GM12878 (cell line): ENCODE measurements at regions not wholly inside any gene's neighbourhood (a gene's known extent, or its start where the extent isn't known, plus 50 kb on each side); places are given as distances from the start of the nearest gene placed in this dataset.

Source experiments
- ATAC-seq: fragments of 200-7000 bp; cut with Tn5 transposase; 3 replicates; pipeline ENCODE4 v1.9.1; 2020; ENCODE audit warnings: mild to moderate bottlenecking, moderate library complexity
- BruUV-seq: library from RNA; stranded (reverse); fragments of 400-500 nt; replicated peaks from 2 replicates; lab custom pipeline; 2021; lab: Mats Ljungman, UMichigan
- CTCF ChIA-PET: fragments of 300-600 bp; sonication (Branson Sonifier 250); formaldehyde crosslinking; extraction: SDS; loops from one replicate; lab custom pipeline; 2021; ENCODE audit warnings: inconsistent platforms; lab: Yijun Ruan, JAX
- POLR2A ChIA-PET: fragments of 350-600 bp; formaldehyde crosslinking; extraction: SDS; loops from one replicate; lab custom pipeline; 2021; ENCODE audit warnings: inconsistent platforms; lab: Charles Lee
- RAD21 ChIA-PET: fragments of 300-600 bp; sonication (Branson Sonifier 250); formaldehyde crosslinking; loops from one replicate; lab custom pipeline; 2023; ENCODE audit warnings: antibody characterized with exemption; ENCODE audit not compliant: unreplicated experiment; lab: Charles Lee
- SMC1A ChIA-PET: fragments of 300-600 bp; sonication (Branson Sonifier 250); formaldehyde crosslinking; loops from one replicate; lab custom pipeline; 2023; ENCODE audit not compliant: unreplicated experiment, uncharacterized antibody; lab: Charles Lee
- DNase-seq: peaks from one replicate; pipeline ENCODE4 v3.0.0-alpha.2; 2011; ENCODE audit warnings: low read depth, low spot score
- FAIRE-seq: peaks from 3 replicates; lab custom pipeline; 2011; peaks lifted over from hg19 to GRCh38; lab: Jason Lieb, UNC
- H2AFZ ChIP-seq: 2 replicates; pipeline ENCODE4 v1.6.0; 2011; ENCODE audit warnings: low read depth, low read length, control low read depth; ENCODE audit not compliant: control insufficient read depth
- H3K27ac ChIP-seq: 2 replicates; pipeline ENCODE4 v1.5.1; 2011; ENCODE audit warnings: control low read depth; ENCODE audit not compliant: control insufficient read depth, insufficient read depth
- H3K27me3 ChIP-seq, 2 experiments: replicated peaks in 1 of 2; 2 replicates each; pipeline versions ENCODE4 v1.6.0 to v1.6.1; 2011; ENCODE audit warnings: low read length in 1 of 2; ENCODE audit not compliant: control insufficient read depth in 2 of 2, insufficient read depth in 2 of 2
- H3K36me3 ChIP-seq, 2 experiments: 2 replicates each; pipeline ENCODE4 v1.5.1; 2011; ENCODE audit warnings: low read length in 1 of 2; ENCODE audit not compliant: control insufficient read depth in 2 of 2, insufficient read depth in 2 of 2
- H3K4me1 ChIP-seq: 2 replicates; pipeline ENCODE4 v1.6.1; 2011; ENCODE audit warnings: mild to moderate bottlenecking, low read length, moderate library complexity, mixed read lengths; ENCODE audit not compliant: control insufficient read depth, insufficient read depth
- H3K4me2 ChIP-seq: 2 replicates; pipeline ENCODE4 v1.6.0; 2011; ENCODE audit warnings: control low read depth; ENCODE audit not compliant: control insufficient read depth, insufficient read depth
- H3K4me3 ChIP-seq: fragments of 200-600 bp; sonication (generic); 2 replicates; pipeline ENCODE4 v1.5.1; 2016
- H3K79me2 ChIP-seq: 2 replicates; pipeline ENCODE4 v1.6.0; 2011; ENCODE audit warnings: low read length; ENCODE audit not compliant: control insufficient read depth, insufficient read depth
- H3K9ac ChIP-seq: 2 replicates; pipeline ENCODE4 v1.8.0; 2011; ENCODE audit warnings: low read length, control low read depth, mixed read lengths; ENCODE audit not compliant: control insufficient read depth, insufficient read depth
- H3K9me3 ChIP-seq: replicated peaks from 3 replicates; pipeline ENCODE4 v1.5.1; 2011; ENCODE audit warnings: mild to moderate bottlenecking, low read length; ENCODE audit not compliant: control insufficient read depth, insufficient read depth
- H4K20me1 ChIP-seq: 2 replicates; pipeline ENCODE4 v1.6.0; 2011; ENCODE audit not compliant: control insufficient read depth, insufficient read depth
- ASH2L ChIP-seq: fragments of 300-600, 200-600 bp; sonication (generic); IDR thresholded peaks from 2 replicates; pipeline ENCODE4 v1.6.1; 2017; ENCODE audit warnings: low read depth, mild to moderate bottlenecking, borderline replicate concordance
- CBFB ChIP-seq: IDR thresholded peaks from 2 replicates; pipeline ENCODE4 v1.6.1; 2016; ENCODE audit warnings: antibody characterized with exemption, low read depth
- EED ChIP-seq: sonication (generic); IDR thresholded peaks from 2 replicates; pipeline ENCODE4 v1.6.1; 2016; ENCODE audit warnings: antibody characterized with exemption, low read depth
- GABPA ChIP-seq: IDR thresholded peaks from 2 replicates; pipeline ENCODE4 v1.6.1; 2014; ENCODE audit warnings: antibody characterized with exemption, low read depth, mild to moderate bottlenecking, inconsistent platforms
- JUNB ChIP-seq: IDR thresholded peaks from 2 replicates; pipeline ENCODE4 v1.6.1; 2016; ENCODE audit warnings: antibody characterized with exemption, mild to moderate bottlenecking
- MXI1 ChIP-seq: fragments of 150-350 bp; IDR thresholded peaks from 2 replicates; pipeline ENCODE4 v1.6.1; 2011; ENCODE audit warnings: low read depth, mild to moderate bottlenecking, inconsistent platforms, low read length, improper control_type of control experiment
- NFYA ChIP-seq: IDR thresholded peaks from 2 replicates; pipeline ENCODE4 v1.6.1; 2011; ENCODE audit warnings: low read depth, mild to moderate bottlenecking, low read length, improper control_type of control experiment, borderline replicate concordance
- POLR2AphosphoS2 ChIP-seq: IDR thresholded peaks from 2 replicates; pipeline ENCODE4 v1.6.1; 2011; ENCODE audit warnings: low read depth, mild to moderate bottlenecking, low read length, improper control_type of control experiment, moderate library complexity
- POLR2AphosphoS5 ChIP-seq: IDR thresholded peaks from 2 replicates; pipeline ENCODE4 v1.6.1; 2011; ENCODE audit warnings: mild to moderate bottlenecking, low read length, inconsistent platforms
- POU2F2 ChIP-seq: IDR thresholded peaks from 3 replicates; pipeline ENCODE4 v1.6.1; 2011; ENCODE audit warnings: low read depth, mild to moderate bottlenecking, low read length, borderline replicate concordance
- SIX5 ChIP-seq: IDR thresholded peaks from 2 replicates; pipeline ENCODE4 v1.6.1; 2011; ENCODE audit warnings: mild to moderate bottlenecking, low read depth, low read length, moderate library complexity; ENCODE audit not compliant: severe bottlenecking
- SMAD5 ChIP-seq: IDR thresholded peaks from 2 replicates; pipeline ENCODE4 v1.6.1; 2016; ENCODE audit warnings: antibody characterized with exemption, low read depth
- SREBF1 ChIP-seq: IDR thresholded peaks from 2 replicates; pipeline ENCODE4 v1.6.1; 2012; ENCODE audit warnings: mild to moderate bottlenecking, low read length
- STAT1 ChIP-seq: fragments of 450-650 bp; conservative IDR thresholded peaks from 2 replicates; pipeline ENCODE4 v1.6.1; 2014; ENCODE audit warnings: antibody characterized with exemption, mild to moderate bottlenecking
- SUPT20H ChIP-seq: IDR thresholded peaks from 2 replicates; pipeline ENCODE4 v1.6.1; 2011; ENCODE audit warnings: low read depth, mild to moderate bottlenecking, low read length, moderate library complexity, borderline replicate concordance; ENCODE audit not compliant: control insufficient read depth
- WGBS: methylation state at CpG from one replicate; pipeline ENCODE4 v1.1.6; 2016; ENCODE audit warnings: low lambda C conversion rate; ENCODE audit not compliant: insufficient replicate concordance, insufficient coverage; ENCODE audit errors: missing lambda C conversion rate; 5-methylcytosine and 5-hydroxymethylcytosine counted together
- in situ Hi-C: fragments of 300-500 bp; cut with MboI; formaldehyde crosslinking; loops from 9 replicates; pipeline ENCODE4 v1.14.3; 2018; ENCODE audit warnings: mixed read lengths
- intact Hi-C: fragments of 100-400 bp; cut with micrococcal nuclease; formaldehyde crosslinking; loops from one replicate; pipeline ENCODE4 v1.14.2; 2022; ENCODE audit not compliant: unreplicated experiment
- TF ChIP-seq, protein P1 (sequence below): fragments of 150-350 bp; IDR thresholded peaks from 2 replicates; pipeline ENCODE4 v1.6.1; 2014; ENCODE audit warnings: mild to moderate bottlenecking, low read depth, low read length
- TF ChIP-seq, protein P2 (sequence below): fragments of 450-650 bp; IDR thresholded peaks from 2 replicates; pipeline ENCODE4 v1.6.1; 2017; ENCODE audit warnings: low read depth, mild to moderate bottlenecking, moderate library complexity
- TF ChIP-seq, protein P3 (sequence below): IDR thresholded peaks from 2 replicates; pipeline ENCODE4 v1.6.1; 2012; ENCODE audit warnings: mild to moderate bottlenecking, low read depth, low read length

DNA sequence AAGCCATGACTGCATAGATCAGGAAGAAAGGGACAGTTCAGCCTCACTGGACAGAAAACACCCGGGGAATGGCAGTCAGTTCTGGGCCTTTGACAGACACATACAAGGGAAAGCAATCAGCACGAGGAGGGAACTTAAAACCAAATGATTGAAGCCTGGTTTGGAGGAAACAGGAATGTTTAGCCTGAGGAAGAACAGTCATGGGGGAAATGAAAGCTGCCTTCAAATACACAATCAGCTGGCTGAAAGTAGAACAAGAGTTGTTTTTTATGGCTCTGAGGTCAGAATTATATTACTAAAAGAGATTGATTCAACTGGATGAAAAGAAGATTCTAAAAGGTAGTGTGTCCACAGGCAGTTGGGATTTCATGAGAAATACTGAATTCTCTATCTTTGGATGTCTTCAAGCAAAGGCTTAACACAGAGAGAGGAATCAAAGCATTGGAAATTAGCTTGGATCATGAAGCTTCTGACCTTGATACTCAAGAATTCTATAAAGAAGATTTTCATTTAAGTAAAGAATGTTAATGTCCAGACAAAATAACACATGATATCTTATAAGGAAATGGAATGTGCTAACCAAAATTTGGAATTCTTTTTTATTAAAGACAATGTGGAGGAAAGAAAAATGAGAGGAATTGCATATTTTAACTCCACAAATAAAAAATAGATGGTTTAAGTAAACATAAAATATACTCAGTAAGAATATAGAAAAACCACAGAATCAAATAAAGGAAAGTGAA lies 216.6 kb downstream of the IBTK start:
- no TSS peak for BruUV-seq
- no peaks in the 10 kb centered on the region for H3K36me3 ChIP-seq
- H3K9me3 ChIP-seq, result no peaks in the 10 kb centered on the region
- H4K20me1 ChIP-seq, result no peaks in the 10 kb centered on the region
- ChIA-PET RAD21 (interaction anchor here (1.0 kb wide), 1 partner anchor 25 kb away, joined by 3 read pairs; no protein-coding TSS in a partner anchor), CTCF (interaction anchor here (0.7 to 1.9 kb wide), 5 partner anchors 9 to 226 kb away, joined by 3 to 5 read pairs (median 3); no protein-coding TSS in a partner anchor), SMC1A (interaction anchor here (1.4 kb wide), 1 partner anchor 16 kb away, joined by 3 read pairs; no protein-coding TSS in a partner anchor), POLR2A (no interaction called here)
- no peak overlapping the region for H3K4me3 ChIP-seq
- TF ChIP-seq, protein P1, sequence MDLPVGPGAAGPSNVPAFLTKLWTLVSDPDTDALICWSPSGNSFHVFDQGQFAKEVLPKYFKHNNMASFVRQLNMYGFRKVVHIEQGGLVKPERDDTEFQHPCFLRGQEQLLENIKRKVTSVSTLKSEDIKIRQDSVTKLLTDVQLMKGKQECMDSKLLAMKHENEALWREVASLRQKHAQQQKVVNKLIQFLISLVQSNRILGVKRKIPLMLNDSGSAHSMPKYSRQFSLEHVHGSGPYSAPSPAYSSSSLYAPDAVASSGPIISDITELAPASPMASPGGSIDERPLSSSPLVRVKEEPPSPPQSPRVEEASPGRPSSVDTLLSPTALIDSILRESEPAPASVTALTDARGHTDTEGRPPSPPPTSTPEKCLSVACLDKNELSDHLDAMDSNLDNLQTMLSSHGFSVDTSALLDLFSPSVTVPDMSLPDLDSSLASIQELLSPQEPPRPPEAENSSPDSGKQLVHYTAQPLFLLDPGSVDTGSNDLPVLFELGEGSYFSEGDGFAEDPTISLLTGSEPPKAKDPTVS, result no peak
- TF ChIP-seq ASH2L, result no peak
- no peak for TF ChIP-seq SUPT20H
- TF ChIP-seq CBFB, result no peak
- TF ChIP-seq EED, result no peak
- TF ChIP-seq POLR2AphosphoS5, result no peak
- no peak for TF ChIP-seq SMAD5
- no peak for TF ChIP-seq SREBF1
- TF ChIP-seq, protein P2, sequence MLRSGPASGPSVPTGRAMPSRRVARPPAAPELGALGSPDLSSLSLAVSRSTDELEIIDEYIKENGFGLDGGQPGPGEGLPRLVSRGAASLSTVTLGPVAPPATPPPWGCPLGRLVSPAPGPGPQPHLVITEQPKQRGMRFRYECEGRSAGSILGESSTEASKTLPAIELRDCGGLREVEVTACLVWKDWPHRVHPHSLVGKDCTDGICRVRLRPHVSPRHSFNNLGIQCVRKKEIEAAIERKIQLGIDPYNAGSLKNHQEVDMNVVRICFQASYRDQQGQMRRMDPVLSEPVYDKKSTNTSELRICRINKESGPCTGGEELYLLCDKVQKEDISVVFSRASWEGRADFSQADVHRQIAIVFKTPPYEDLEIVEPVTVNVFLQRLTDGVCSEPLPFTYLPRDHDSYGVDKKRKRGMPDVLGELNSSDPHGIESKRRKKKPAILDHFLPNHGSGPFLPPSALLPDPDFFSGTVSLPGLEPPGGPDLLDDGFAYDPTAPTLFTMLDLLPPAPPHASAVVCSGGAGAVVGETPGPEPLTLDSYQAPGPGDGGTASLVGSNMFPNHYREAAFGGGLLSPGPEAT, result no peak
- TF ChIP-seq, protein P3, sequence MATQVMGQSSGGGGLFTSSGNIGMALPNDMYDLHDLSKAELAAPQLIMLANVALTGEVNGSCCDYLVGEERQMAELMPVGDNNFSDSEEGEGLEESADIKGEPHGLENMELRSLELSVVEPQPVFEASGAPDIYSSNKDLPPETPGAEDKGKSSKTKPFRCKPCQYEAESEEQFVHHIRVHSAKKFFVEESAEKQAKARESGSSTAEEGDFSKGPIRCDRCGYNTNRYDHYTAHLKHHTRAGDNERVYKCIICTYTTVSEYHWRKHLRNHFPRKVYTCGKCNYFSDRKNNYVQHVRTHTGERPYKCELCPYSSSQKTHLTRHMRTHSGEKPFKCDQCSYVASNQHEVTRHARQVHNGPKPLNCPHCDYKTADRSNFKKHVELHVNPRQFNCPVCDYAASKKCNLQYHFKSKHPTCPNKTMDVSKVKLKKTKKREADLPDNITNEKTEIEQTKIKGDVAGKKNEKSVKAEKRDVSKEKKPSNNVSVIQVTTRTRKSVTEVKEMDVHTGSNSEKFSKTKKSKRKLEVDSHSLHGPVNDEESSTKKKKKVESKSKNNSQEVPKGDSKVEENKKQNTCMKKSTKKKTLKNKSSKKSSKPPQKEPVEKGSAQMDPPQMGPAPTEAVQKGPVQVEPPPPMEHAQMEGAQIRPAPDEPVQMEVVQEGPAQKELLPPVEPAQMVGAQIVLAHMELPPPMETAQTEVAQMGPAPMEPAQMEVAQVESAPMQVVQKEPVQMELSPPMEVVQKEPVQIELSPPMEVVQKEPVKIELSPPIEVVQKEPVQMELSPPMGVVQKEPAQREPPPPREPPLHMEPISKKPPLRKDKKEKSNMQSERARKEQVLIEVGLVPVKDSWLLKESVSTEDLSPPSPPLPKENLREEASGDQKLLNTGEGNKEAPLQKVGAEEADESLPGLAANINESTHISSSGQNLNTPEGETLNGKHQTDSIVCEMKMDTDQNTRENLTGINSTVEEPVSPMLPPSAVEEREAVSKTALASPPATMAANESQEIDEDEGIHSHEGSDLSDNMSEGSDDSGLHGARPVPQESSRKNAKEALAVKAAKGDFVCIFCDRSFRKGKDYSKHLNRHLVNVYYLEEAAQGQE, result no peak
- TF ChIP-seq GABPA, result no peak
- no peak for TF ChIP-seq NFYA
- no peak for TF ChIP-seq POLR2AphosphoS2
- TF ChIP-seq SIX5, result no peak
- TF ChIP-seq JUNB, result no peak
- no peak for TF ChIP-seq STAT1
- no peak for TF ChIP-seq MXI1
- no peak for TF ChIP-seq POU2F2
- ATAC-seq (no peak), DNase-seq (no peak), FAIRE-seq (no peak)
- H3K27me3 ChIP-seq, result no peaks in the 10 kb centered on the region
- no peaks in the 10 kb centered on the region for H3K79me2 ChIP-seq
- H3K27ac ChIP-seq, result no peak overlapping the region
- H2AFZ ChIP-seq, result no peak overlapping the region
- WGBS, result 3% methylated on average over 2 of the region's 2 CpGs
- no peak overlapping the region for H3K9ac ChIP-seq
- intact Hi-C loops, result no loop called here
- no peak overlapping the region for H3K4me2 ChIP-seq
- no peaks in the 10 kb centered on the region for H3K4me1 ChIP-seq
- in situ Hi-C loops, result no loop called here
